Non-pigmented ciliary epithelial cell (primary cell): ENCODE measurements at regions not wholly inside any gene's neighbourhood (a gene's known extent, or its start where the extent isn't known, plus 50 kb on each side); places are given as distances from the start of the nearest gene placed in this dataset.

Experiments
- DNase-seq: peaks from one replicate; pipeline ENCODE4 v3.0.0-alpha.2; 2010; ENCODE audit warnings: low read depth

- DNase-seq = no peak
These were observed 756.8 kb downstream of the IGSF11 start for GRCh38 chr3:118277814-118278213.

- DNase-seq = no peak
These were observed 741.8 kb downstream of the IGSF11 start for GRCh38 chr3:118292841-118293240.

- DNase-seq = no peak
These were observed 736.5 kb downstream of the IGSF11 start for GRCh38 chr3:118298133-118298532.

GRCh38 chr3:118304557-118304956 lies 730.1 kb downstream of the IGSF11 start:
- no peak for DNase-seq

DNA sequence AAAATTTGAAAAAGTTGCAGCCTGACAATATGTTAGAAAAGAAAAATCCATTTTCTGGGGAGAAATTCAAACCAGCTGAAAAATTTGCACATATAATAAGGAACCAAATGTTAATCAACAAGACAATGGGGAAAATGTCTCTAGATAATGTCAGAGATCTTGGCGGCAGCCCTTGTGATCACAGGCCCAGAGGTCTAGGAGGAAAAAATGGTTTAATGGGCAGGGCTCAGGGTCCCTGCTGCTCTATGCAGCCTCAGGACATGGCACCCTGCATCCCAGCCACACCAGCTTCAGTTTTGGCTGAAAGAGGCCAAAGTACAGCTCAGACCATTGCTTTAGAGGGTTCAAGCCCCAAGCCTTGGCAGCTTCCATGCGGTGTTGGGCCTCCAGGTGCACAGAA lies 701.9 kb downstream of the IGSF11 start:
- DNase-seq = no peak

DNA sequence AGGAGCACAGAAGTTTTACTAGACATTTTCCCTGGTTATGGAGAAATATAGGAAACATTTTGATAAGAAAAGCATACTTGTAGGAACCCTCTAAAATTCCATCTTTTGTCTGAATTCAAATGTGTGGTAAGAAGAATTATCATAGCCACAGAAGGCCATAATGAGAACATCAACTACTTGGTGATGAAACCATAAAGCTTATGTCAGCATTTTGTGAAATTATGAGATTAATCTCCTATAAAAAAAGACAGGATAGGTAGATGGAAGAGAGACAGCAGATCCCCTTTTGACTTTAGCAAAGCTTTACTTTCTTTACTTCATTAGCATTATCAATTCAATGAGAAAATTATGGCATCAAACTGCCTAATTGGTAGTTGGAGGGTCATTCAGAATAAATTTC lies 697.0 kb downstream of the IGSF11 start:
- no peak for DNase-seq

DNA sequence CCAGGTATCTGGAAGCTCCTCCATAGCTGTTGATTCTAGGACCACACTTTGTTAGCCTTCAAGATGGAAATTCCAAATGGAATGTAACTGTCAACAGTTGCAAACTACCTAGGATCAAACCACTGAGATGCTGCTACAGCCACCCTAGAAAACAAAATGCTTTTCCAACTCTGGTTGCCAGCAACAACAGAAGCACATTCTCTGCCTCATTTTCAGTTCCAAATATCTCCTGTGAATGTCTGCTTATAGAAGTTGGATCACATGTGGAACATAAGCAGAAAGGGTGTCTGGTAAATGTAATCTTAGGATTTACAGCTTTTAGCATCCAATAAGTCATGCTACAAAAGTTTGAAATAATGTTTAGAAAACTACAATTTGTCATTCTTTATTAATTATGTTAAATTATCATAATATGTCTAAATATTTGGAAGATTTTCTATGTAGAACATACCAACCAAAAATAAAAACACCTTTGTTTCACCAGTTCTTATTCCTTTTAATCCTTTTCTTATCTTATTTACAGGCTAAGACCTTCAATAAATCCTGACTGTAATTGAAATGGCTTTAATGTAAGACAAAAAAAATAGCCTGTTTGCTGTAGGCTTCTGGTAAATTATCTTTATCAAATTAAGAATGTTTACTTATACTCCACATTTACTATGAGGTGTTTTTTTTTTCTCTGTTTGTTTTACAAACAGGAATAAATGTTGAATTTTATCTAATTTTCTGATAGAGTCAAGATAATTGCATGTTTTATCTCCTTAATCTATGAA lies 687.1 kb downstream of the IGSF11 start:
- DNase-seq = no peak

DNA sequence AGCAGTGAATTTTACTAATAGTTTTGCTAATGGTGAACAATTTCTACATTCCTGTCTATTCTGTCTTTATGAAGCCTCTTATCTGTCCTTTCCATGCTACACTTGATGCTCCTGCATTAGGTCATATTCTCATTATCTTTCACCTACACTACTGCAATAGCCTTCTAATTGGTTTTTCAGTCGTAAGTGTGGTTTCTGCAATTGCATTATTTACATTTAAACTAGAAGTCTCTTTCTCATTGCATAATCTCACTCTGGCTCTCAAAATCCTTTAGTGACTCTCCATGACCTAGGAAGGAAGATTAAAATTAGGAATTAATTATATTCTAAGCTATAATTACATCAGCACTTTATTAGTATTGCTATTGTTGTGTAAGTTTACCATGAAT lies 686.5 kb downstream of the IGSF11 start:
- DNase-seq = no peak

- no peak for DNase-seq
These were observed 680.1 kb downstream of the IGSF11 start for GRCh38 chr3:118354556-118354955.

GRCh38 chr3:118369892-118370491 lies 664.7 kb downstream of the IGSF11 start:
- DNase-seq = no peak

GRCh38 chr3:118380576-118380975 lies 654.1 kb downstream of the IGSF11 start:
- DNase-seq = no peak

GRCh38 chr3:118396491-118396890 lies 638.2 kb downstream of the IGSF11 start:
- no peak for DNase-seq

GRCh38 chr3:118400086-118400485 lies 634.6 kb downstream of the IGSF11 start:
- no peak for DNase-seq

- no peak for DNase-seq
These were observed 633.8 kb downstream of the IGSF11 start for GRCh38 chr3:118400886-118401285.

DNA sequence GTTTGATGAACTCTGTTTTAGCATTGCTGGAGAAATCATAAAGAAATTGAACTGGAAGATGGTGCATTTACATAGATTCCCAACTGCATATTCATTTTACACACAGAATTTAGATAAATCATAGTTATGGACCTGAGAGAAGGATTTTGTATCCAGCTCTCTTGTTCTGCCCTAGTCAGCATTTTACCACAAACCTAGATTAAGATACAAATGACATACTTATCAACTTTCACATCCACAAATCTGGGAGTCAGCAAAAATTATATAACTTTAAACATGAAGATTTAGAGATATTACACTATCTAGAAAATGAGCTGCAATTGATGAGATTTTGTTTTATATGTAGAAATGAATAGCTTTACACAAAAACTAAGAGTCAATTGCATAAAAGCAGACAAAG lies 632.8 kb downstream of the IGSF11 start:
- DNase-seq = no peak

DNA sequence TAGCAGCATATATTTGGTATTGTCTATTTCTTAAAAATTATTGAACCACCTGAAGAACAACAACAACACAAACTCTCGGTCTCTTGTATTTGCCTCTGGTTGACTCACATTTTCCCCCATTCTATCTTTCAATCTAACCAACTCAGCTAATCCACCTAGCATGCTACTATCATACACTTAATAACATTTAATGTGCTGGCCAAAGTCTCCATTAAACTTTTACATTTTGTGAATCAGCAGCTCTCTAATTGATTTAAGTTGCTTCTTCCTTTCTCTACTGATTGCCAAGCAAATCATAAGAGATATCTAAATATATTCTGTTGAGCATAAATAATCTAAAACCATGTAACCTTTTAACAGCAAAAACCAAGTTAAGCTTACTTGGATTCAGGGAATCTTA lies 631.7 kb downstream of the IGSF11 start:
- no peak for DNase-seq

GRCh38 chr3:118406562-118406961 lies 628.1 kb downstream of the IGSF11 start:
- DNase-seq = no peak

GRCh38 chr3:118408431-118408830 lies 626.2 kb downstream of the IGSF11 start:
- no peak for DNase-seq

- no peak for DNase-seq
These were observed 622.1 kb downstream of the IGSF11 start for GRCh38 chr3:118412503-118412902.

GRCh38 chr3:118425272-118425837 lies 609.3 kb downstream of the IGSF11 start:
- DNase-seq = no peak

DNA sequence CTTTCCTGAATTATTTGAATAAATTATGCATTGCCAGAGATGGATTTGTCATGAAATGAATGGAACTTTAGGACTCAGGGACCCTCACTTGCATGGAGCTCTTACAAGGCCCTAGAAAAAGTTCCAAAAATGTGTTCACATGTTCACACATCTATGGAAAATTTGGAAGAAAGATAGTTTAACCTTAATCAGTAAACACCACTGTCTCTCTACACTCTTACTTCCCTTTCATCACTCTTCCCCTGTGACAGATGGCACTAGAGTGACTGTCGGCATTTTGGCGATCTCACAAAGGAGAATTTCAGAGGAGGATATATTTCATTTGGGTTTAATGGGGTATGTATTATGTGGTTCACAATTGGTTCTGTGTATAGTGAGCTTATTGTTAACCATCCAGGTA lies 600.8 kb downstream of the IGSF11 start:
- no peak for DNase-seq

- DNase-seq = no peak
These were observed 598.7 kb downstream of the IGSF11 start for GRCh38 chr3:118435851-118436350.

DNA sequence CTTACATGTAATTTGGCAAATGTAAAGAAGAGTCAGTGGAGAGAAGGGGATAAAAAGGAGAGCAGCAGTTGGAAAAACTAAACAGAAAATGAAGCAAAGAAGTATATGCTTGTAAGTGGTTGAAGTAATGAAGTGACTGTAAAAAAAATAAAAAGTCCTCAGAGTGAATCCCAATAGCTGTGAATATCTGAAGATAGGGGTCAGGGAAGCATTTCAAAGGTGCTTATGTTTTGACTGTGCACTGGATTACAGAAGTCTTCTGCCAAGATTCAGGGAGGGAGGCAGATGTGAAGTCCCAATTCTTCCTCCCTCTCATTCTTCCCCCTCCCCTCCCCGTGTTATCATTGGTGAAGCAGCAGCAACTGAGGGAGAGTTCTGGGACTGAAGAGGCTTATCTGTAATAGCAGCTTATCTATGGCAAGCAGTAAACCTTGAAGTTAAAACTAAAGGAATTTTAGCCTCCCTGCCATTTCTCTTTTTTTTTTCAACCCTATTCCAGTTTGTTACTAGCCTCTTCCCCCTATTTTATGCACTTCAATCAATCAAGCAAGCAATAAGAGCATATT lies 597.9 kb downstream of the IGSF11 start:
- DNase-seq = no peak
